GM12878 (cell line): ENCODE measurements at regions not wholly inside any gene's neighbourhood (a gene's known extent, or its start where the extent isn't known, plus 50 kb on each side); places are given as distances from the start of the nearest gene placed in this dataset.

Source experiments
- ATAC-seq: fragments of 200-7000 bp; cut with Tn5 transposase; 3 replicates; pipeline ENCODE4 v1.9.1; 2020; ENCODE audit warnings: mild to moderate bottlenecking, moderate library complexity
- BruUV-seq: library from RNA; stranded (reverse); fragments of 400-500 nt; replicated peaks from 2 replicates; lab custom pipeline; 2021; lab: Mats Ljungman, UMichigan
- CTCF ChIA-PET: fragments of 300-600 bp; sonication (Branson Sonifier 250); formaldehyde crosslinking; extraction: SDS; loops from one replicate; lab custom pipeline; 2021; ENCODE audit warnings: inconsistent platforms; lab: Yijun Ruan, JAX
- POLR2A ChIA-PET: fragments of 350-600 bp; formaldehyde crosslinking; extraction: SDS; loops from one replicate; lab custom pipeline; 2021; ENCODE audit warnings: inconsistent platforms; lab: Charles Lee
- RAD21 ChIA-PET: fragments of 300-600 bp; sonication (Branson Sonifier 250); formaldehyde crosslinking; loops from one replicate; lab custom pipeline; 2023; ENCODE audit warnings: antibody characterized with exemption; ENCODE audit not compliant: unreplicated experiment; lab: Charles Lee
- SMC1A ChIA-PET: fragments of 300-600 bp; sonication (Branson Sonifier 250); formaldehyde crosslinking; loops from one replicate; lab custom pipeline; 2023; ENCODE audit not compliant: unreplicated experiment, uncharacterized antibody; lab: Charles Lee
- DNase-seq: peaks from one replicate; pipeline ENCODE4 v3.0.0-alpha.2; 2011; ENCODE audit warnings: low read depth, low spot score
- FAIRE-seq: peaks from 3 replicates; lab custom pipeline; 2011; peaks lifted over from hg19 to GRCh38; lab: Jason Lieb, UNC
- H2AFZ ChIP-seq: 2 replicates; pipeline ENCODE4 v1.6.0; 2011; ENCODE audit warnings: low read depth, low read length, control low read depth; ENCODE audit not compliant: control insufficient read depth
- H3K27ac ChIP-seq: 2 replicates; pipeline ENCODE4 v1.5.1; 2011; ENCODE audit warnings: control low read depth; ENCODE audit not compliant: control insufficient read depth, insufficient read depth
- H3K27me3 ChIP-seq, 2 experiments: replicated peaks in 1 of 2; 2 replicates each; pipeline versions ENCODE4 v1.6.0 to v1.6.1; 2011; ENCODE audit warnings: low read length in 1 of 2; ENCODE audit not compliant: control insufficient read depth in 2 of 2, insufficient read depth in 2 of 2
- H3K36me3 ChIP-seq, 2 experiments: 2 replicates each; pipeline ENCODE4 v1.5.1; 2011; ENCODE audit warnings: low read length in 1 of 2; ENCODE audit not compliant: control insufficient read depth in 2 of 2, insufficient read depth in 2 of 2
- H3K4me1 ChIP-seq: 2 replicates; pipeline ENCODE4 v1.6.1; 2011; ENCODE audit warnings: mild to moderate bottlenecking, low read length, moderate library complexity, mixed read lengths; ENCODE audit not compliant: control insufficient read depth, insufficient read depth
- H3K4me2 ChIP-seq: 2 replicates; pipeline ENCODE4 v1.6.0; 2011; ENCODE audit warnings: control low read depth; ENCODE audit not compliant: control insufficient read depth, insufficient read depth
- H3K4me3 ChIP-seq: fragments of 200-600 bp; sonication (generic); 2 replicates; pipeline ENCODE4 v1.5.1; 2016
- H3K79me2 ChIP-seq: 2 replicates; pipeline ENCODE4 v1.6.0; 2011; ENCODE audit warnings: low read length; ENCODE audit not compliant: control insufficient read depth, insufficient read depth
- H3K9ac ChIP-seq: 2 replicates; pipeline ENCODE4 v1.8.0; 2011; ENCODE audit warnings: low read length, control low read depth, mixed read lengths; ENCODE audit not compliant: control insufficient read depth, insufficient read depth
- H3K9me3 ChIP-seq: replicated peaks from 3 replicates; pipeline ENCODE4 v1.5.1; 2011; ENCODE audit warnings: mild to moderate bottlenecking, low read length; ENCODE audit not compliant: control insufficient read depth, insufficient read depth
- H4K20me1 ChIP-seq: 2 replicates; pipeline ENCODE4 v1.6.0; 2011; ENCODE audit not compliant: control insufficient read depth, insufficient read depth
- CUX1 ChIP-seq: IDR thresholded peaks from 2 replicates; pipeline ENCODE4 v1.6.1; 2012; ENCODE audit warnings: improper control_type of control experiment, low read depth, low read length; ENCODE audit not compliant: insufficient replicate concordance
- JUND ChIP-seq: IDR thresholded peaks from 2 replicates; pipeline ENCODE4 v1.6.1; 2012; ENCODE audit warnings: low read depth, mild to moderate bottlenecking, low read length, improper control_type of control experiment, moderate library complexity
- MEF2A ChIP-seq: IDR thresholded peaks from 2 replicates; pipeline ENCODE4 v1.6.1; 2011; ENCODE audit warnings: low read depth, mild to moderate bottlenecking, low read length, moderate library complexity; ENCODE audit not compliant: insufficient read depth
- PKNOX1 ChIP-seq: fragments of 450-650 bp; IDR thresholded peaks from 2 replicates; pipeline ENCODE4 v1.6.1; 2016; ENCODE audit warnings: mild to moderate bottlenecking
- TARDBP ChIP-seq: IDR thresholded peaks from 2 replicates; pipeline ENCODE4 v1.6.1; 2016; ENCODE audit warnings: borderline replicate concordance
- WGBS: methylation state at CpG from one replicate; pipeline ENCODE4 v1.1.6; 2016; ENCODE audit warnings: low lambda C conversion rate; ENCODE audit not compliant: insufficient replicate concordance, insufficient coverage; ENCODE audit errors: missing lambda C conversion rate; 5-methylcytosine and 5-hydroxymethylcytosine counted together
- in situ Hi-C: fragments of 300-500 bp; cut with MboI; formaldehyde crosslinking; loops from 9 replicates; pipeline ENCODE4 v1.14.3; 2018; ENCODE audit warnings: mixed read lengths
- intact Hi-C: fragments of 100-400 bp; cut with micrococcal nuclease; formaldehyde crosslinking; loops from one replicate; pipeline ENCODE4 v1.14.2; 2022; ENCODE audit not compliant: unreplicated experiment

- in situ Hi-C loops (no loop called here), intact Hi-C loops (no loop called here)
- BruUV-seq: no TSS peak
- DNase-seq (no peak), ATAC-seq (no peak), FAIRE-seq (no peak)
- Histone ChIP-seq H3K9me3 (no peaks in the 10 kb centered on the region; the same call in 2 of the 3 replicates), H2AFZ (no peak overlapping the region), H3K36me3 (no peaks in the 10 kb centered on the region), H3K79me2 (no peaks in the 10 kb centered on the region), H3K4me3 (no peak overlapping the region), H3K9ac (no peak overlapping the region), H3K4me1 (peaks cover 3% of the 10 kb centered on the region; the same call in 1 of the 2 replicates), H3K4me2 (no peak overlapping the region), H4K20me1 (no peaks in the 10 kb centered on the region), H3K27ac (no peak overlapping the region), H3K27me3 (no peaks in the 10 kb centered on the region)
- TF ChIP-seq TARDBP: no peak
- no peak for TF ChIP-seq PKNOX1
- TF ChIP-seq CUX1: no peak
- TF ChIP-seq MEF2A: no peak
- TF ChIP-seq JUND: no peak
- ChIA-PET POLR2A (no interaction called here), CTCF (no interaction called here), RAD21 (no interaction called here), SMC1A (no interaction called here)
- 67% methylated on average over 12 of the region's 12 CpGs for WGBS
These were observed 673.7 kb upstream of the TBX3 start for GRCh38 chr12:115357681-115358080.
